K562 (cell line): ENCODE measurements at regions not wholly inside any gene's neighbourhood (a gene's known extent, or its start where the extent isn't known, plus 50 kb on each side); places are given as distances from the start of the nearest gene placed in this dataset.

ENCODE experiments used
- ATAC-seq: fragments of 200-7000 bp; cut with Tn5 transposase; 3 replicates; pipeline ENCODE4 v1.9.1; 2020; ENCODE audit warnings: moderate library complexity
- BruUV-seq: library from RNA; stranded (reverse); fragments of 400-500 nt; replicated peaks from 2 replicates; lab custom pipeline; 2021; lab: Mats Ljungman, UMichigan
- CTCF ChIA-PET: fragments of 300-600 bp; formaldehyde crosslinking; extraction: SDS; loops from one replicate; lab custom pipeline; 2021; ENCODE audit warnings: low intra/inter-chr PET ratio; lab: Yijun Ruan, JAX
- POLR2A ChIA-PET: fragments of 300-600, 350-650 bp; sonication (Branson Sonifier 250); formaldehyde crosslinking; extraction: SDS; loops from one replicate; lab custom pipeline; 2021; ENCODE audit warnings: antibody characterized with exemption, inconsistent platforms; lab: Yijun Ruan, JAX
- DNase-seq, 4 experiments: peaks; one replicate each; pipeline versions ENCODE4 v3.0.0 to v3.0.0-alpha.2; 2011 to 2018; ENCODE audit warnings: low spot score in 3 of 4, mixed read lengths in 3 of 4; ENCODE audit errors: extremely low read depth in 1 of 4
- FAIRE-seq: peaks from 2 replicates; lab custom pipeline; 2011; peaks lifted over from hg19 to GRCh38; lab: Jason Lieb, UNC
- H2AFZ ChIP-seq: 2 replicates; pipeline ENCODE4 v1.6.0; 2011; ENCODE audit warnings: low read depth, low read length, control low read depth, inconsistent platforms
- H3K27ac ChIP-seq: fragments of 200-600 bp; 3 replicates; pipeline ENCODE4 v1.8.0; 2011; ENCODE audit warnings: low read depth, mild to moderate bottlenecking, control low read depth, inconsistent platforms, low read length, moderate library complexity, mixed read lengths; ENCODE audit errors: extremely low read depth
- H3K27me3 ChIP-seq, 2 experiments: fragments of 300-600 bp in 1 of 2; 2 replicates in 1 of 2; 3 replicates in 1 of 2; pipeline versions ENCODE4 v1.6.0 to v1.8.0; 2011; ENCODE audit warnings: inconsistent platforms in 2 of 2, low read length in 2 of 2, mild to moderate bottlenecking in 1 of 2, mixed read lengths in 1 of 2, moderate library complexity in 1 of 2; ENCODE audit not compliant: control insufficient read depth in 2 of 2, insufficient read depth in 2 of 2
- H3K36me3 ChIP-seq: fragments of 300-600 bp; 3 replicates; pipeline ENCODE4 v1.8.0; 2011; ENCODE audit warnings: mild to moderate bottlenecking, low read length, inconsistent platforms; ENCODE audit not compliant: control insufficient read depth, insufficient read depth
- H3K4me1 ChIP-seq, 2 experiments: fragments of 200-600 bp in 1 of 2; replicated peaks in 1 of 2; 2 replicates in 1 of 2; 3 replicates in 1 of 2; pipeline versions ENCODE4 v1.5.1 to v1.8.0; 2011; ENCODE audit warnings: inconsistent platforms in 2 of 2, low read length in 2 of 2, mild to moderate bottlenecking in 1 of 2, mixed read lengths in 1 of 2, moderate library complexity in 1 of 2; ENCODE audit not compliant: control insufficient read depth in 2 of 2, insufficient read depth in 2 of 2
- H3K4me2 ChIP-seq: 2 replicates; pipeline ENCODE4 v1.6.1; 2011; ENCODE audit warnings: low read length, control low read depth, inconsistent platforms, mixed read lengths; ENCODE audit not compliant: insufficient read depth
- H3K4me3 ChIP-seq: fragments of 200-600 bp; sonication (generic), shearing (Covaris generic); 2 replicates; pipeline ENCODE4 v1.5.1; 2016; ENCODE audit warnings: control low read depth, inconsistent platforms
- H3K79me2 ChIP-seq: fragments of 200-600 bp; 3 replicates; pipeline ENCODE4 v1.8.0; 2011; ENCODE audit warnings: low read length, inconsistent platforms; ENCODE audit not compliant: control insufficient read depth, insufficient read depth
- H3K9ac ChIP-seq, 2 experiments: 2 replicates each; pipeline versions ENCODE4 v1.6.0 to v1.6.1; 2011; ENCODE audit warnings: low read depth in 2 of 2, low read length in 2 of 2, control low read depth in 1 of 2, inconsistent platforms in 1 of 2, mild to moderate bottlenecking in 1 of 2, mixed read lengths in 1 of 2; ENCODE audit not compliant: insufficient read depth in 1 of 2
- H3K9me1 ChIP-seq: one replicate; pipeline ENCODE4 v1.6.0; 2011; ENCODE audit warnings: inconsistent platforms, mild to moderate bottlenecking, low read length, moderate library complexity; ENCODE audit not compliant: control insufficient read depth, insufficient read depth
- H3K9me3 ChIP-seq: replicated peaks from 2 replicates; pipeline ENCODE4 v1.5.1; 2011; ENCODE audit warnings: low read depth, low read length, inconsistent platforms; ENCODE audit not compliant: control insufficient read depth, insufficient read depth
- H4K20me1 ChIP-seq: replicated peaks from 2 replicates; pipeline ENCODE4 v1.6.1; 2011; ENCODE audit warnings: low read length, inconsistent platforms, mixed read lengths; ENCODE audit not compliant: control insufficient read depth, insufficient read depth
- CBX3 ChIP-seq, 2 experiments: IDR thresholded peaks; 1 replicate in 1 of 2; 2 replicates in 1 of 2; pipeline ENCODE4 v1.6.1; 2012; ENCODE audit warnings: inconsistent platforms in 2 of 2, low read length in 2 of 2, borderline replicate concordance in 1 of 2, control low read depth in 1 of 2
- CEBPZ ChIP-seq: fragments of 150-350 bp; IDR thresholded peaks from 2 replicates; pipeline ENCODE4 v1.6.1; 2014; ENCODE audit warnings: low read depth, mild to moderate bottlenecking, low read length, borderline replicate concordance
- DMBX1 ChIP-seq: fragments of 250-450 bp; sonication (Bioruptor Pico); IDR thresholded peaks from 2 replicates; pipeline ENCODE4 v1.8.0; 2022; ENCODE audit warnings: inconsistent platforms, mild to moderate bottlenecking, moderate library complexity, borderline replicate concordance
- MCM3 ChIP-seq: fragments of 450-650 bp; IDR thresholded peaks from 2 replicates; pipeline ENCODE4 v1.6.1; 2016
- SMAD4 ChIP-seq: fragments of 250-450 bp; sonication (Bioruptor Pico); conservative IDR thresholded peaks from 2 replicates; pipeline ENCODE4 v1.8.0; 2021; ENCODE audit warnings: inconsistent platforms, mild to moderate bottlenecking, moderate library complexity
- TAF9B ChIP-seq: fragments of 450-650 bp; IDR thresholded peaks from 2 replicates; pipeline ENCODE4 v1.6.1; 2018; ENCODE audit warnings: mild to moderate bottlenecking; ENCODE audit not compliant: partially characterized antibody
- TBL1XR1 ChIP-seq, 2 experiments: IDR thresholded peaks; 2 replicates each; pipeline ENCODE4 v1.6.1; 2012; ENCODE audit warnings: improper control_type of control experiment in 2 of 2, low read length in 2 of 2, mild to moderate bottlenecking in 1 of 2
- ZC3H4 ChIP-seq: sonication (generic); formaldehyde crosslinking; IDR thresholded peaks from 2 replicates; pipeline ENCODE4 v1.9.0; 2021; ENCODE audit warnings: missing genetic modification reagents, borderline replicate concordance
- ZNF316 ChIP-seq: fragments of 450-650 bp; IDR thresholded peaks from 2 replicates; pipeline ENCODE4 v1.6.1; 2016
- ZNF766 ChIP-seq: fragments of 200-800 bp; sonication (Bioruptor generic); conservative IDR thresholded peaks from 2 replicates; pipeline ENCODE4 v1.6.1; 2016; ENCODE audit warnings: missing genetic modification characterization, missing compliant biosample characterization
- WGBS: fragments of 100-300 bp; shearing (Covaris generic); methylation state at CpG from one replicate; pipeline ENCODE4 v1.1.6; 2016; ENCODE audit warnings: low coverage, mixed read lengths; ENCODE audit not compliant: insufficient coverage; ENCODE audit errors: missing lambda C conversion rate; 5-methylcytosine and 5-hydroxymethylcytosine counted together
- in situ Hi-C: fragments of 300-500 bp; cut with MboI; formaldehyde crosslinking; loops from 4 replicates; pipeline ENCODE4 v1.15.0; 2018; ENCODE audit warnings: inconsistent platforms, mixed read lengths
- intact Hi-C: fragments of 100-400 bp; cut with micrococcal nuclease; formaldehyde crosslinking; loops from 2 replicates; pipeline ENCODE4 v1.14.2; 2022

DNA sequence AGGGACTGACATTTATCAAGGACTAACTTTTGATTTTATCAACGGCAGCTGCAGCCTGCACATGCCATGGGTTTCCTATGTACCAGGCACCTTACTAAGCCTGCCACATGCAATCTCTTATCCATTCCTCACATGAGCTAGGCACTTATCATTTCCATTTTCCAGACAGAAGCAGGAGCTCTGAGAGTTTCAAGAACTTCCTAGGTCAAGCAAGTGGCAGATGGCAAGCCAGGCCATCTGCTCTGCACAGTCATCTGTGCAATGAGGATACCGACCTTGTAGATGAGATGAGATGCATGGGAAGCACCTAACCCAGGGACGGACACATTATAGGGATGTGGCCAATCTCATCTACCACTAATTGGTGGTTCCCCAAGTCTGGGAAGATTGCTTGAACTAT, 339.4 kb upstream of the USP24 start:
- H3K4me1 ChIP-seq: no peaks in the 10 kb centered on the region
- no peak overlapping the region for H3K4me3 ChIP-seq
- in situ Hi-C loops (no loop called here), intact Hi-C loops (no loop called here)
- no peaks in the 10 kb centered on the region for H3K9me1 ChIP-seq
- no peaks in the 10 kb centered on the region for H4K20me1 ChIP-seq
- H2AFZ ChIP-seq: no peak overlapping the region
- H3K9me3 ChIP-seq: no peaks in the 10 kb centered on the region
- no peak for FAIRE-seq
- H3K27me3 ChIP-seq: peaks cover 0 to 5% of the 10 kb centered on the region in 2 experiments; a peak in 1 of 5 replicates
- BruUV-seq: no TSS peak
- 0% methylated on average over 3 of the region's 3 CpGs for WGBS
- TF ChIP-seq ZC3H4: no peak
- TF ChIP-seq ZNF316: no peak
- POLR2A ChIA-PET: no interaction called here
- ATAC-seq: no peak
- no peak overlapping the region for H3K27ac ChIP-seq
- no peak overlapping the region for H3K9ac ChIP-seq
- no peaks in the 10 kb centered on the region for H3K79me2 ChIP-seq
- no peak overlapping the region for H3K4me2 ChIP-seq
- CTCF ChIA-PET: no interaction called here
- no peaks in the 10 kb centered on the region for H3K36me3 ChIP-seq
- no peak for DNase-seq

GRCh38 chr1:55552636-55553035, 337.5 kb upstream of the USP24 start:
- H2AFZ ChIP-seq: no peak overlapping the region
- no peaks in the 10 kb centered on the region for H3K9me1 ChIP-seq
- 1% methylated on average over 3 of the region's 3 CpGs for WGBS
- intact Hi-C loops (no loop called here), in situ Hi-C loops (no loop called here)
- ChIA-PET POLR2A (no interaction called here), CTCF (no interaction called here)
- FAIRE-seq: no peak
- H3K4me2 ChIP-seq: no peak overlapping the region
- no peak overlapping the region for H3K9ac ChIP-seq
- no peaks in the 10 kb centered on the region for H4K20me1 ChIP-seq
- no peak overlapping the region for H3K4me3 ChIP-seq
- ATAC-seq: no peak
- H3K9me3 ChIP-seq: no peaks in the 10 kb centered on the region
- no peaks in the 10 kb centered on the region for H3K27me3 ChIP-seq
- no peak for TF ChIP-seq CBX3 (IDR thresholded peaks at IDR 0.05; ENCODE audit: borderline replicate concordance in 1 of 2, low read length in 2 of 2)
- TF ChIP-seq MCM3: no peak
- no peak for TF ChIP-seq SMAD4 (CRISPR knock-in tag)
- no peak for TF ChIP-seq DMBX1 (CRISPR knock-in tag)
- no peak for TF ChIP-seq TAF9B
- no peak for TF ChIP-seq TBL1XR1 (IDR thresholded peaks at IDR 0.05; ENCODE audit: low read length in 2 of 2)
- TF ChIP-seq ZNF766 (CRISPR knock-in tag): no peak
- TF ChIP-seq CEBPZ: no peak
- H3K79me2 ChIP-seq: no peaks in the 10 kb centered on the region
- no peak overlapping the region for H3K27ac ChIP-seq
- H3K36me3 ChIP-seq: no peaks in the 10 kb centered on the region
- DNase-seq: no peak
- H3K4me1 ChIP-seq: no peaks in the 10 kb centered on the region
- BruUV-seq: no TSS peak
